Left lung (tissue), 4 donors: ENCODE measurements at regions not wholly inside any gene's neighbourhood (a gene's known extent, or its start where the extent isn't known, plus 50 kb on each side); places are given as distances from the start of the nearest gene placed in this dataset.

Experiments used
- ATAC-seq: fragments of 200-7000 bp; cut with Tn5 transposase; one replicate; pipeline ENCODE4 v1.9.1; 2020; ENCODE audit warnings: moderate library complexity
- DNase-seq, 4 donors: peaks; one replicate each; pipeline ENCODE4 v3.0.0-alpha.2; 2013 to 2020
- H3K27ac ChIP-seq, 2 donors: fragments of 200-600 bp; sonication (generic) in 1 of 2; one replicate each; pipeline versions ENCODE4 v1.5.0 to v1.8.0; 2020 to 2021
- H3K27me3 ChIP-seq, 2 donors: fragments of 200-600 bp; sonication (generic) in 1 of 2; one replicate each; pipeline versions ENCODE4 v1.5.0 to v1.8.0; 2020 to 2021
- H3K36me3 ChIP-seq, 2 donors: fragments of 200-600 bp; sonication (generic) in 1 of 2; one replicate each; pipeline versions ENCODE4 v1.5.0 to v1.8.0; 2020 to 2021
- H3K4me1 ChIP-seq, 2 donors: fragments of 200-600 bp; one replicate each; pipeline ENCODE4 v1.8.0; 2021
- H3K4me3 ChIP-seq, 2 donors: fragments of 200-600 bp; sonication (generic) in 1 of 2; one replicate each; pipeline versions ENCODE4 v1.5.0 to v1.8.0; 2020 to 2021; ENCODE audit warnings: mild to moderate bottlenecking in 1 of 2
- H3K9me3 ChIP-seq, 2 donors: fragments of 200-600 bp; sonication (generic) in 1 of 2; one replicate each; pipeline versions ENCODE4 v1.5.0 to v1.8.0; 2020 to 2021
- CTCF ChIP-seq, 2 donors: fragments of 200-600 bp; sonication (generic) in 1 of 2; IDR thresholded peaks; one replicate each; pipeline versions ENCODE4 v1.5.0 to v1.8.0; 2021; ENCODE audit warnings: antibody characterized with exemption in 2 of 2
- intact Hi-C, 2 donors: fragments of 100-400 bp; cut with DNase I; formaldehyde crosslinking; loops; one replicate each; pipeline versions ENCODE4 v1.11.2 to v1.14.2; 2022
- donor health status: DM: no; HTN: yes; CAD: no.
- donor health status: DM: no; HTN: no; CAD: no.

DNA sequence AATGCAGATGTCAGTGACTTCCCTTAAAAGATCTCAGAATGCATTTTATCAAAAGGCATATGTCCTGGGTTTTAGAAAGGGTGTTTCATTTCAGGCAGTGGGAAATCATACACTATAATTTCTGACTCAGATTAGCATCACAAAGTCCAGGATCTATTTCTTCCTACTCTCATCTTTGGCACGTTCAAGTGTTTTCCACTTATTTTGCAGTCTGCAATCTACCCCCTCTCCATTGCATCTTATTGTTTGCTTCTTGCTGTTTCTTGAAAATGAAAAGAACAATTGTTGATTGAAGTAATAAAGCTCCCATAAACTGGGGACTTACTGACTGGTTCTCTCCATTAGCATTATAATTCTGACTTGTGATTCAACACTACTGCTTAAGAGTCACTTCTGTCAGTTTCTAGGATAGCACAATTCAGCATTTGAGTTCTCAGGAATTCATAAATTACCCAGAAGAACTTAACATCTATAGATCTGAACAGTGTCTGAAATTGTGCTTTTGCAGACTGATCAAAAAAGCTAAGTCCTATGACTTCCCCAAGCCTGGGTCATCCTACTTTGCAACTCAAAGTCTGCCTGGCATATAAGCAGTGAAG is 332.9 kb downstream of the RASEF start:
- H3K36me3 ChIP-seq, result no peaks in the 10 kb centered on the region
- H3K9me3 ChIP-seq, result no peaks in the 10 kb centered on the region
- no peaks in the 10 kb centered on the region for H3K4me1 ChIP-seq
- H3K27ac ChIP-seq, result no peak overlapping the region
- no peaks in the 10 kb centered on the region for H3K27me3 ChIP-seq
- no peak overlapping the region for H3K4me3 ChIP-seq
- no peak for TF ChIP-seq CTCF (IDR thresholded peaks at IDR 0.05)
- intact Hi-C loops, result no loop called here
- DNase-seq (no peak), ATAC-seq (no peak)

GRCh38 chr9:82732928-82733327 is 330.0 kb downstream of the RASEF start:
- ATAC-seq (no peak), DNase-seq (peak in 2 of 4 donors; percentile 18 to 45)
- no peaks in the 10 kb centered on the region for H3K4me1 ChIP-seq
- H3K9me3 ChIP-seq, result no peaks in the 10 kb centered on the region
- intact Hi-C loops, result no loop called here
- no peaks in the 10 kb centered on the region for H3K36me3 ChIP-seq
- TF ChIP-seq CTCF (IDR thresholded peaks at IDR 0.05), result no peak
- H3K4me3 ChIP-seq, result no peak overlapping the region
- no peak overlapping the region for H3K27ac ChIP-seq
- no peaks in the 10 kb centered on the region for H3K27me3 ChIP-seq

DNA sequence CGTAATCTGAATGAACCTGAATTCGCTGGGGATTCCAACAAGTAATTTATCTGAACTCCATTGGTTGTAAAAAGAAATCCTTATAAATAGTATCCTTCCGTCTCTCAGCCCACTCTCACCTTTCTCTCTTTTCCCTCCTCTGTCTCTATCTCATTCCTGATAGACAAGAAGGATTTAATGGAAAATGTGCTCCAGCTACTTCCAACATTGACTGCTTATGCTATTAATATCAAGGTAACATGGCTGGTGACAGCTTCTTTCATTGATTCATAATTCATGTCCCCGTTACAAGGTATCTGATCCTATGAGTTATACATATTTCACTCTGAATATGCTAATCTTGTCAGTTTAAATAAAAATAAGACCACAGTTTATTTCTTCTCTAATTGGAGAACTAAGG is 326.8 kb downstream of the RASEF start:
- H3K27me3 ChIP-seq, result no peaks in the 10 kb centered on the region
- ATAC-seq (no peak), DNase-seq (no peak)
- no peaks in the 10 kb centered on the region for H3K36me3 ChIP-seq
- TF ChIP-seq CTCF (IDR thresholded peaks at IDR 0.05), result no peak
- H3K27ac ChIP-seq, result no peak overlapping the region
- no peaks in the 10 kb centered on the region for H3K9me3 ChIP-seq
- no peaks in the 10 kb centered on the region for H3K4me1 ChIP-seq
- intact Hi-C loops, result no loop called here
- H3K4me3 ChIP-seq, result no peak overlapping the region

DNA sequence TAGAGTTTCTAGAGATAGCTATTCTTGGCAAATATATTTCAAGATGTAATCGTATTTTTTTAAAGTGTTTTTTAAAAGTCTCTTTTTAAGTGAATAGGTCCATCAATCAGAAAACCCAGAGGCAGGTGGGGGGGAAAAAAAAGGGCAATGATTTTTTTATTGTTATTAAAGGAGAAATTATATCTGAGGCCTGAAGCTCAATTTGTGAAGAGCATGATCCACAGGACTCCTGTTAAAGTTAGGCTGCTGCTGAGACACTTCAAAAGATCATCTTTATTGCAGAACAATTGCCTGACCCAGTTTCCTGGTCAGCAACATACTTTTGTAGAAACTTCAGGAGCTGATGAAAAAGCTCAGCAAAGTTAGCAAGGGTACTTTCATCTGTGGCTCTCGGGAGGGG is 326.2 kb downstream of the RASEF start:
- DNase-seq (no peak), ATAC-seq (no peak)
- no peak overlapping the region for H3K27ac ChIP-seq
- no peaks in the 10 kb centered on the region for H3K4me1 ChIP-seq
- TF ChIP-seq CTCF (IDR thresholded peaks at IDR 0.05), result no peak
- no peaks in the 10 kb centered on the region for H3K9me3 ChIP-seq
- no peaks in the 10 kb centered on the region for H3K36me3 ChIP-seq
- no peaks in the 10 kb centered on the region for H3K27me3 ChIP-seq
- intact Hi-C loops, result no loop called here
- no peak overlapping the region for H3K4me3 ChIP-seq

- DNase-seq, result no peak
- Histone ChIP-seq H3K27ac (no peak overlapping the region), H3K4me3 (no peak overlapping the region), H3K4me1 (no peaks in the 10 kb centered on the region), H3K36me3 (no peaks in the 10 kb centered on the region), H3K9me3 (no peaks in the 10 kb centered on the region), H3K27me3 (no peaks in the 10 kb centered on the region)
- no peak for ATAC-seq
- intact Hi-C loops, result no loop called here
- TF ChIP-seq CTCF (IDR thresholded peaks at IDR 0.05), result no peak
Observed at GRCh38 chr9:82745919-82746318, 317.0 kb downstream of the RASEF start.
